Epithelial cell of esophagus (primary cell): ENCODE measurements at regions not wholly inside any gene's neighbourhood (a gene's known extent, or its start where the extent isn't known, plus 50 kb on each side); places are given as distances from the start of the nearest gene placed in this dataset.

Experiments used
- DNase-seq: peaks from one replicate; pipeline ENCODE4 v3.0.0; 2010; ENCODE audit warnings: low read depth
- H3K4me3 ChIP-seq: 2 replicates; pipeline ENCODE4 v1.5.1; 2011; ENCODE audit warnings: mild to moderate bottlenecking, low read length, control low read depth
- TF ChIP-seq, protein P1 (sequence below): IDR thresholded peaks from 2 replicates; pipeline ENCODE4 v1.5.1; 2011; ENCODE audit warnings: low read depth, mild to moderate bottlenecking, low read length, control low read depth, inconsistent platforms; ENCODE audit not compliant: insufficient read depth; ENCODE audit errors: missing control alignments

DNA sequence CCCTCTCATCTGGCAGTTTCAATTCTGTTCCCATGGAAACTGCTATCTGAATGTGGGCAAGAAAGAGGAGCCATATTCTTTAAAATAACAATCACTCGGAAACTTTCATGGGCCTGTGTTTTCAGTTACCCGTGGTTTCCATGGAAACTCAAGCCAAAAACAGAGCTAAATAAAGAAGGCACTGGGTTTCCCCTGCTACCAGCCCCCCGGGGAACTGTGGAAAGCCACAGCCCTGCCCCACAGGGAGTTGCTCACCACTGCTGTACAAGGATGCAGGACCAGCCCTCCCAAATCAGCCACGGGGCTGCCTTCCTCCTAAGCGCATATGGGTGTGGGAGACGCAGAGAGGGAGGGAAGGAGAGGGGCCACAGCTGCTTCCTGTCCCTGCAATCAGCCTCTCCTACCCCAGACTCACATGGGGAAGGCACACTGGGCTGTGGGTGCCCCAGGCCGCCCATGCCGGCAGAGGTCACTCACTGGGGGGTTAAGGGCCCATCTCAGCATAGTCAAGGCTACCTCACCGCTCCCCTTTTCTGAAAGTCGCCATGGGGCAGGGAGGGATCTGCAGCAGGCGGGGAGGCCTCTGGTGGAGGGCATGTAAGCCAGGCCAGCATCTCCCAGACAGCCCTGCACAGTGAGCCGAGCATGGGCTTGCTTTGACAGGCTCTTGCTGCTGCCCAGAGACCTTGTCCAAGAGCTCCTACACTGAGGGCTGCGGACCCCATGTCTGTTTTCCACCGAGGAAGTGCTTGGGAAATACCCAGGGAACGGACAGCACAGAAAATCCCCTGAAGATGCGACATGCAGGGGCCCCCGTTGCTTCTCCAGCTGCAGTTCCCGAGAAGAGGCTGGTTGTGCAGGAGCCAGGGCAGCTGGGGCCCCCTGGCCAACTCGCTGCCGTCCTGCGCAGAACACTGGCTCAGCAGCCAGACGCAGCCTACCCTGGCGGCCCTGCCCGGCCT is 157.3 kb upstream of the PPP2R2D start:
- H3K4me3 ChIP-seq = no peak overlapping the region
- DNase-seq = no peak
- TF ChIP-seq, protein P1, sequence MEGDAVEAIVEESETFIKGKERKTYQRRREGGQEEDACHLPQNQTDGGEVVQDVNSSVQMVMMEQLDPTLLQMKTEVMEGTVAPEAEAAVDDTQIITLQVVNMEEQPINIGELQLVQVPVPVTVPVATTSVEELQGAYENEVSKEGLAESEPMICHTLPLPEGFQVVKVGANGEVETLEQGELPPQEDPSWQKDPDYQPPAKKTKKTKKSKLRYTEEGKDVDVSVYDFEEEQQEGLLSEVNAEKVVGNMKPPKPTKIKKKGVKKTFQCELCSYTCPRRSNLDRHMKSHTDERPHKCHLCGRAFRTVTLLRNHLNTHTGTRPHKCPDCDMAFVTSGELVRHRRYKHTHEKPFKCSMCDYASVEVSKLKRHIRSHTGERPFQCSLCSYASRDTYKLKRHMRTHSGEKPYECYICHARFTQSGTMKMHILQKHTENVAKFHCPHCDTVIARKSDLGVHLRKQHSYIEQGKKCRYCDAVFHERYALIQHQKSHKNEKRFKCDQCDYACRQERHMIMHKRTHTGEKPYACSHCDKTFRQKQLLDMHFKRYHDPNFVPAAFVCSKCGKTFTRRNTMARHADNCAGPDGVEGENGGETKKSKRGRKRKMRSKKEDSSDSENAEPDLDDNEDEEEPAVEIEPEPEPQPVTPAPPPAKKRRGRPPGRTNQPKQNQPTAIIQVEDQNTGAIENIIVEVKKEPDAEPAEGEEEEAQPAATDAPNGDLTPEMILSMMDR = no peak

DNA sequence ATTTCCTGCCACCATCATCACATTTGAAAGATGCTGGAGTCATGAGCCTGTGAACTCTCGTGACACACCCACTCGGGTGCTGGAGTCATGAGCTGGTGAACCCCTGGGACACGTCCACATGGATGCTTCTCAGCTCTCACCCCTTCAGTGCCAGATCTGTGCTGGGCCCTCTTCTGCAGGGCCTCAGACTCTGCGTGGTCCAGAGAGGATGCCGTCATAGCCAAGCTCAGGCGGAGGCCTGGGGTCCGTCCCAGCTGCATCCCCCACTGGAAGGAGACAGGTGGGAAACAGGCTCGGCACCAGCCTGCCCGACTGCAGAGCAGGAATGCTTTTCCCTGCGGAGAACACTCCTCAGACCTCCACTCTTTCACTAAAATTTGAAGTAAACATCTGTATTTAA is 156.5 kb upstream of the PPP2R2D start:
- TF ChIP-seq, protein P1 = no peak

DNA sequence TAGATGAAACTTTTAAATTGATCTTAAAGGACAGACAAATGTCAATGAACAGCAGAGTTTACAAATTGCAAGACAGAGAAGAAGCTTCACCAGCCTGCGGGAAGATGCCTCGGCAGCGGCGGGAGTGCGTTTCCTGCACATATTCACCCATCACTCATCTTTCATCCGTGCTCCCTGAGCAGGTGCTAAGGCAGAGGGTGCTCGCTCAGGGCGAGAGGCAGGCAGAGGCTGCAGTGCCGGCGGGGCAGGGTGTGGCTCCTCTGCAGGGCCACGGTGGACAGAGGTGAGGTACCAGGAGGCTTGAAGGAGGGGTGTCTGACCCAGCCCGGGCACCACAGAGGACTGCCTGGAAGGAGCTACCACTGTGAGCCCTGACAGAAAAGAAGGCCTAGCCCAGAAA is 155.2 kb upstream of the PPP2R2D start:
- no peak overlapping the region for H3K4me3 ChIP-seq
- TF ChIP-seq, protein P1 = no peak
- DNase-seq = no peak

More for the DNA sequence above, 156.5 kb upstream of the PPP2R2D start:
- no peak for DNase-seq
- H3K4me3 ChIP-seq = no peak overlapping the region

DNA sequence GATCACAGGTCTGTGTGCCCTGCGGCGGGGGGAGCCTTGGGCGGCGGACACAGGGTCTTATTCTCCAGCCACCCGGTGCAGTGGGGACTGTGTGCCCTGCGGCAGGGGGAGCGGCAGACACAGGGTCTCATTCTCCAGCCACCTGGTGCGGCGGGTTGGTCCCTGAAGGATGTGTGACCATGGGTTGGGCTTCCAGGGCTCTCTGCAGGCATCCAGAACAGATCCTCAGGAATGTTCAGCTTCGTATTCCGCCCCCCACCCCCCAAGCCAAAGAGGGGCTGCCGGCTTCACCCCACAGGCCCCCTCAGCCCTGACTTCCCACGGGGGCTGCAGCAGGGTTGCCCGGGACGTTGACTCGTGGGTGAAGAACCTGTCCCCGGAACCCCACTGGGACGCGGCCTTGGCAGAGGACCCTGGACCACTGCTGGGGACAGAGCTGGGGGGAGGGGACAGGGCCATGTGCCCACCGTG is 154.5 kb upstream of the PPP2R2D start:
- H3K4me3 ChIP-seq = no peak overlapping the region
- TF ChIP-seq, protein P1 = no peak

DNA sequence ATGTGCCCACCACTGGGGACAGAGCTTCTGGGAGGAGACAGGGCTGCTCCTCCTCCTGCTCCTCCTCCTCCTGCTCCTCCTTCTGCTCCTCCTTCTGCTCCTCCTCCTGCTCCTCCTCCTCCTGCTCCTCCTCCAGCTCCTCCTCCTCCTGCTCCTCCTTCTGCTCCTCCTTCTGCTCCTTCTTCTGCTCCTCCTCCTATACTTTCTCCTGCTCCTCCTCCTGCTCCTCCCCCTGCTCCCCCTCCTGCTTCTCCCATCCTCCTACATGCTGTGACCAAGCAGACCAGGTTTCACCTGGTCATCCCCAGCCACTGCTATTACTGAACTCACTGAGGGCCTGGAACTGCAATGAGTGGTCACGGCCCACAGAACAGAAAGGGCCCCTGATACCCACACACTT is 154.0 kb upstream of the PPP2R2D start:
- TF ChIP-seq, protein P1 = no peak
- H3K4me3 ChIP-seq = no peak overlapping the region
- no peak for DNase-seq

More for the DNA sequence above, 154.5 kb upstream of the PPP2R2D start:
- DNase-seq = no peak

DNA sequence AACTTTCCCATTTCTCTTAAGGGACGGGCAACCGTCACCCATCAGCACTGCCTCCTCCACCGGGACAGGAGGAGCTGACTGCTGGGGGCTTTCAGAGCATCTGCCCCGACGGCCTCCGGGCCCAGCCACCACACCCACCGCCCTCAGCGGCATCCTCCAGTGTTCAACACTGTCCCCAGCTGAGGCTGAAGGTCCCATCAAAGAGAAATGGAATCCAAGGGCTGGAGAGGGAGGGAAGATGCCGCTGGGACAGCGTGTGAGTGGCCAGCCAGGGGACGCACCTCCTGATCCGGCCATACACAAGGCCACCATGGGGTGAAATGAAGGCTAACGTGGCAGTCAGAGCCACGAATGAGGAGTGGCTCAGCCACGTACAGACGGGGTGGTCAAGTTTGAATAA is 153.6 kb upstream of the PPP2R2D start:
- TF ChIP-seq, protein P1 = no peak
- H3K4me3 ChIP-seq = no peak overlapping the region
- DNase-seq = no peak
